GM18508 (cell line): ENCODE measurements at regions not wholly inside any gene's neighbourhood (a gene's known extent, or its start where the extent isn't known, plus 50 kb on each side); places are given as distances from the start of the nearest gene placed in this dataset.

Source experiments
- ATAC-seq: cut with Tn5 transposase; IDR thresholded peaks from one replicate; pipeline ENCODE4 v1.9.1; 2021; ENCODE audit warnings: moderate number of reproducible peaks; ENCODE audit not compliant: insufficient read depth, unreplicated experiment

DNA sequence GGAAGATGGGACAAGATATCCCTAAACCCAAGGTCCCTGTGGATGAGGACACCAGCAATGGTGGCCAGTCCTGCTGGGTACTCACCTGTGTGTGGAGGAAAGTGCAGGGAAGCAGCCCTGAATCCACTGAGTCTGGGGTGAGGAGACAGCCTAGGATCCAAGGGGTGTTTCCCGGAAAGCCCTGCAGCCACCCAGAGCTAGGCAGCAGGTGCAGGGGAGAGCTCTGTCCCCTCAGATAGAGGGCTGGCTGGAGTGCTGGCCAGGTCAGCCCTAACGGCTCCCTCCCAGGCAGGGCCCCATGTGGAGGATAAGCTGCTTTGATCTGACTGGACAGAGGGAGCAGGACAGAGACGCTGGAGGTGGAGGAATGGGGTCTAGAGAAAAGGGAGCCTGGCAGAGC is 344.7 kb upstream of the IRX4 start:
- no peak for ATAC-seq

DNA sequence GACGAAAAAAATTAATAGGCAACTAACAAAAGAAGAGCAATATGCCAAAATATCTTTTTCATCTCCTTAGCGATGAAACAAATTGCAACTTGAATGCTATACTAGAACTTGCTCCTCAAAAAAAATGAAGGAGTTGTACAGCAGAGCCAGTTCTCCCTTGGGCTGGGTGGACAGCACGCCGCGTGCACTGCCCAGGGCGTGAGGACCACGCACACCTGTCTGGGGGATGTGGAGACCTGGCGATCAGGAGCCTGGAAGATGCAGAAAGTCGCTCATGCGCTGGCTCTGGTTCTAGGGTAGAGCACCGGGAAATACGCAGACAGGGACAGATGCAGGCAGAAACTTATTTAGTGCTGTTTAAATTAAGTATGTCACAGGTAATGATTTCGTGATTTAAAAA is 342.0 kb upstream of the IRX4 start:
- ATAC-seq, result no peak

DNA sequence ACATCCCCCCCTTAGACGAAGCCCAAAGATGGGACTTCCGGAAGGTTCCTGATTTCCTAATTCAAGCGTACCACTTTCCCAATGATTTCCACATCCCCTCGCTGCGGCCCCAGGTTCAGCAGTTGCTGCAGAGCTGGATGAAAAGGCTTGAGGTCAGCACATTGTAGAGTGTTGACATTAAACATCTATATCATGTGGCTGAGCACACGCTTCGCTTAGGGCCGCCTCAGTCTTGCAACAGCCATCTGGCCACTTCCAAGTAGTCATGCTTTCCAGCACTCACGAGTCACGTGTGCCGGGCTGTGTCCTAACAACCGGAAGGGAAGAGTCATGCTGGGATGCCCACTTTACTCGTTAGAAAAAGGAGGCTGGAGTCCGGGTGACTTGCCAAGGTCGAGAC is 340.6 kb upstream of the IRX4 start:
- ATAC-seq, result no peak

DNA sequence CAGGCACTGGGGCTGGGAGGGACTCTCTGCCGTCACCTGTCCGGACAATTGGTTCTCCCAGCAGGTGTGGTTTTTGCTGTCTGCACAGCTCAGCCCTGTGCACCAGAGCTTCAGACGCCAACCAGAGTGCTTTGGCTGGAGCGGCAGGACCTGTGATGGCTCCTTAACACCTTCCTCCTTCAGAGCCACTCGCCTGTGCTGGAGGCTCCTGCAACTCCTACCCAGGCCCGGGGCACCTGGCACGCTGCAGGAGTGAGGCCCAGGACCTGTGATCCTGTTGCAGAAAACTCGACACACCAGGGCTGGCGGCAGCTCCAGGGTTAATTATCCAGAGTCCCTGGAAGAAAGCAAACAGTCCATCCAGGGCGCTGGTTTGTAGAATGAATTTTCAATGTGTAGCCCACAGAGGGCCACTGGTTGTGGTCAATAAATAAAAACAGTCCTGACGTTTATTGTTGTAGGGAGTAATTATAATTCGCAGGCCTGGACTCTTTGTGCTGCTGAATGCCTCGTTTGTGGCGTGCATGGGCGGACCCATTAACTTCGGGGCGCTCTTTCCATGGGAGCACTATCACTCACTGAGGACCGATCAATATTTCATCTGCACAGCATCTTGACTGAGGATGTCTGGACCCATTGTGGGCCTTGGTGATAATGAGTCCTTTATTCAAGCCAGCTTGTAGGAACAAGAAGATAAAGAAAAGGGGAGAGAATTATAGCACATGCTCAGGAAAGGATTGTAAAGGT is 339.7 kb upstream of the IRX4 start:
- no peak for ATAC-seq

DNA sequence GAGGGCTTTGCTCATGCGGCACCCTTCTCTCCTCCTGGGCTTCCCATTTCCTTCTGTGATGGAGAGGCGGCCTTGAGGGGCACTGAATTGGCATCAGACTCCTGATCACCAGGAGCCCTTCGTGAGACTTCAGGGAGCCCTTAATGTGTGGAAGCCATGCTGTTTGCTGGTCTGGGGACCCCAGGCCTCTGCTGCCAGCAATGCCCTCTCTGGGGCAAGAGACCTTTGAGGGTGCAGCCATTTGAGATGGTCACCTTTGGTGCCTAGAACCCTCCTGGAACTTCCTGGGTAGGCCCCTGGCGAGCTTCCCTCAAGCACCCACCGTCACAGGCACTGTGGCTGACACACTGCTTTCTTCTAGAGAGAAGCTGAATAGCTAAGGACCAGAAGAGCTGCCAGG is 338.7 kb upstream of the IRX4 start:
- ATAC-seq, result no peak

DNA sequence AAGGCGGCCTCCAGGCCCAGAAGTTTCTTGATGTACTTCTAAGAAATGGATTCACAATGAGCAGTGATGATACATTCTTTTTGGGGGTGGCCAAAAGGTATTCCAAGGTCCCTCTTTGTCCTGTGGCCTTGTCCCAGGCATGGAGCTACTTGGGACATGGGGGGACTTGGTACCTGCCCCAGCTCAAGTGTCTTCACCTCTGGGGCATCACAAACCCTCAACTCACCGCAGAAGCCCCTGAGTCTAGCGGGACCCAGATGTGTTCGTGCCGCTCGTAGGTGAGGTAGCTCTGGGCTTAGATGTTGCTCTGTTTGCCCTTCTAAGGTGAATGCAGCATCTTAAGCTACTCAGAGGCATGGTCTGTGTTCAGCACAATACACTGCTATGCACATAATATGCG is 338.0 kb upstream of the IRX4 start:
- no peak for ATAC-seq

DNA sequence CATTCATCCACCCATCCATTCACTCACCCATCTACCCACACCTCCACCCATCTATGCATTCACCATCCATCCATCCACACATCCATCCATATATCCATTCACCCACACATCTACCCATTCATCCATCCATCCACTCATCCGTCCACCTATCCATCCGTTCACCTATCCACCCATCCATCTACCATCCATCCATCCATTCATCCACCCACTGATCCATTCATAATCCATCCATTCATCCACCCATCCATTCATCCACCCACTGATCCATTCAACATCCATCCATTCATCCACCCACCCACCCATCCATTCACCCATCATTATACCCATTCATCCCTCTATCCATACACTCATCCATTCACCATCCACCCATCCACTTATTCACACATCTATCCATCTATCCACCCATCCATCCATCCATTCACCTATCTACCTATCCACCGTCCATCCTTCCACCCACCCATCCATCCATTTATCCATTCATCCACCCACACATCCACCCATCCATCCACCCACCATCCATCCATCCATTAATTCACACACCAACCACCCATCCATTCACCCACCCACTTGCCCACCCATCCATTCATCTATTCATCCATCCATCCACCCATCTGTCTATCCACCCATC is 336.5 kb upstream of the IRX4 start:
- ATAC-seq, result no peak

DNA sequence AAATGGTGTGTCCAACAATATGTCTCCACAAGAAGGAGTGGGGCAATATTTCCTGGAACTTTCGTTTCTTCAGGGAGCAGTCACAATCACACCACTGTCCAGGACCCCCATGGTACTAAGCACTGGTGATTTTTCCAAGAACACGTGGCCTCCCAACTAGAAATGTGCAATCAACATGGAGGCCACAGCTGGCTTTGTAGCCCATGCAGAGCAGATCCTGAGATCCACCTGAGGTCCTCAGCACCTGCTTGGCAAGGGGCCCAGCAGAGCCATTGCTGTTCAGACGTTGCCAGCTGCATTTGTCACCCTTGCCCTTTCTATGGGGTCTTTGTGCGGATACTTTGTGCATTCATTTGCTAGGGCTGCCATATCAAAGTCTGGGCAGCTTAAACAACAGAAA is 334.5 kb upstream of the IRX4 start:
- ATAC-seq, result no peak

DNA sequence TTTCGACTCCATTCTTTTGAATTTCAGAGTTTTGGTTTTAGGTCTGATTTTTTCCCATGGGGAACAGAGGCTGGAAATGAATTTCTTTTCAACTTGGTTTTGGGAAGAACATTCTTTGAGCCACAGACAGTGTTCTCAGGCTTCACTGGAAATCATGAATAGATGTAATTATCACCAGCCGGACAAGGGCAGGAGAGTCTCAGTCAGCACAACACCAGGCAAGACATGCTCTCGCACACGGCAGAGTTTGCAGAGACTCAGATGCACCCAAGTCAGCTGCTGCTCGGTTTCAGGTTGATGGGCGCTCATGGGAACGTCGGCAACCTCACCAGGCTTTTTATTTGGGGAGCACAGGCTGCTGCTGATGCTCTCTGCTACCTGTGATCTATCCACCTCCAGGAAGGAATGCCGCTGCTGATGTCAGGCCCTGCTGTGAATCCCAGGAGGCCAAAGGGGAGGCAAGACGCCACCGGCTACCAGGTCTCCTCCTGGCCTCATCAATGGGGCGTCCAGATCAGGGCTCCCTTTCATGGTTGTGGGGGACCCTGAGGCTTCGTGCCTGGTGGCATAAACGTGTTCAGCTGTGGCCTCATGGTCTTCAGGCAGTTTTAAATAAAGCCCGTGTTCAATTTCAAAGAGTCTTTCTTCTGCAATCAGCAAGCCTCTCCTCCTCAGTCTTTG is 332.3 kb upstream of the IRX4 start:
- no peak for ATAC-seq

DNA sequence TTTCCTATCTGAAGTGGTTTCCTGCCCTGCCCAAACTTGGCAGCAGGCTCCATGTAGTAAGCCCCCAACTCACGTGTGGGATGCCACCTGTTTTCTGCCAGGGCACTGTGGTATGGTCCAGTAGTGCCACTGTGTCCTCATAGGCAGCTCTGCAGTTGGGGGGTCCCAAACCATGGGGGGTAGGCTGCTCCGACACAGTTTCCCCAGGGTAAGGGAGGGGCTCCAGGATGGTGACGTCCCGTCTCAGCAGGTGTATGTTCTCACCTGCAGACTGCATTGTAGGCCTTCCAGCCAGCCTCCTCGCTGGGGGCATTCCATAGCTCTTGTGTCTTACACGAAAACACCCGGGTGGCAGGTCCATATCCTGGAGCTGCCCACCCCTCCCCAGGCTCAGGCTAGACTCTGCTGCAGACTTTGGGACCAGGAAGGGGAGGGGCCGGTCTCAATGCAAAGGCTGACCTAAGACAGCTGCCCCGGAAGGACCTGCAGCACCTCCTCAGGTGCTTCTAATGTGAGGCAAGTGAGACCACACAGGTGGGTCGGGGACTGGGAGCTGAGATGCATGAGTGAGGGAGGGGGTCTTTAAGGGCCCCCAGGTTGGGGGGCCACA is 330.5 kb upstream of the IRX4 start:
- no peak for ATAC-seq

DNA sequence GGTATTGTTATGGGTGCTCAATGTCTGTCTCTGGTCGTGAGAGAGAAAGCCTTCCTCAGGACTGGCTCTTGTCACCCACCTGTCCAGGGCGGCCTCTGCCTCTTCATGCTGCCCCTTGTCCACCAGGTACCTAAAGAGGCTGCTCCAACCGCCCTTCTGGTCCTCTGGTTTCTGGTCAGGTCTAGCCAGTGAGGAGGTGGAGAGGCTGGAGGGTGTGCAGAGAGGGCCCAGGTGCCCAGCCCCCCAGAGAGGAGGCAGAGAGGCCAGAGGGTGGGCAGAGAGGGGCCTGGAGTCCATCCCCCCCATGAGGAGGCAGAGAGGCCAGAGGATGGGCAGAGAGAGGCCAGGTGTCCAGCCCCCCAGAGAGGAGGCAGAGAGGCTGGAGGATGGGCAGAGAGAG is 329.8 kb upstream of the IRX4 start:
- no peak for ATAC-seq

DNA sequence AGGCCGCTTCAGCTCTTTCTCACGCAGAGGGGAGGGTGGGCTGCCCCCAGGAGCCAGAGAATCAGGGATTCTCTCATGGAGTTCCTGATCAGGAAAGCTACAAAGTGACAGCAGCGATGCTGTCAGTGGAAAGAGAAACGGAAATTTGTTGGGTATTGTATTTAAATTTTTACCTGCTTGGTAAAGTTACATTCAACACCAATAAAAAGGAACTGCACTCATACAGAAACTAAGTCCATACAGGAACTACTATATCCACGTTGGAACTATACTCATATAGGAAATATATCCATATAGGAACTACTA is 325.5 kb upstream of the IRX4 start:
- no peak for ATAC-seq

DNA sequence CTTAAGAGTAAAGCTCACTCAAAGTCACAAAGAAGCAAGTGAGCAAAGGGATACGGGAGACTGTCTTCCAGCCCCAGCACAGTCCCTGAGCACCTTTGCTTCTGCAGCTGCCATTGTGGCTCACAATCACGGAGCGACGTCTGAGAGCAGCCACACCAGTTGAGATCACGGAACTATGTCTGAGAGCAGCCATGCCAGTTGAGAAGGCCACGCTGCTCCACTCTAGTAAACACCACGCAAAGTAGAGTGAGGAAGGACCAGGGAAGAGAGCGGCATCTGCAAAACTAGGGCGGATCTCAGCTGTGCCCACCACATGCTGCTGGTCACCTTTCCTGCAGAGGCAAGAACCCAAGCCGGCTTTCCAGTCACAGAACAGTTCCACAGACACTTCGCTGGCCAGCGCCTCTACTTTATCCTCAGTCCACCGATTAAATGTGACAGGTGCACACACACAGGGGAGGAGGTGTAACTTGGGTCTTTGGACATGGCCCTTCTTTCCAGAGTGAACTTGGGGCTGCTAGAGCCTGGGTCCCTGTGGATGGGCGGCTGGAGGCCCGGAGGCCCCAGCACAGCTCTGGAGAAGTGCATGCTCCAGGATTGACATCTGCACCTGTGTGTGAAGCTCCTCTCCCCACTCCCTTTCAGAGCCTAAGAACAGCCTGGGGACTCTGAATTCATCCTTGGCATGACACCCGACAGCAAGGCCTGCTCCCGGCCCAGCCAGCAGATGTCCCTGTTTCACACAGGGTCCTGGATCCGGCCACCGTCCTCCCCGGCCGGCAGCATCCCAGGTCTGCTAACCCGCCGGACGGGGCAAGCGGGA is 324.9 kb upstream of the IRX4 start:
- no peak for ATAC-seq

DNA sequence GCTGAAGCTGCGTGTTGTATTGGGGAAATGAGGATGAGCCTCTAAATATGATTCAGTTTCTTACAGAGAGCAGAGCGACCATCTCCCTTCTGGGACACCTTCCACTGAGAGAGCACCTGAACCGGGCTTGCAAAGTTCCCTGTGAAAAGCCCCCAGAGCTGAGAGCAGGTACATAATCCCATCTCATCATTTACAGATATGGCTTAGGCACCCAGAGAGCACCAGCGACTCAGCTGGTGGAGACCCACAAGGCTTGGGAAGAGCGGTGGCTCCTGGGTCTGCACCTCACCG is 324.3 kb upstream of the IRX4 start:
- no peak for ATAC-seq

DNA sequence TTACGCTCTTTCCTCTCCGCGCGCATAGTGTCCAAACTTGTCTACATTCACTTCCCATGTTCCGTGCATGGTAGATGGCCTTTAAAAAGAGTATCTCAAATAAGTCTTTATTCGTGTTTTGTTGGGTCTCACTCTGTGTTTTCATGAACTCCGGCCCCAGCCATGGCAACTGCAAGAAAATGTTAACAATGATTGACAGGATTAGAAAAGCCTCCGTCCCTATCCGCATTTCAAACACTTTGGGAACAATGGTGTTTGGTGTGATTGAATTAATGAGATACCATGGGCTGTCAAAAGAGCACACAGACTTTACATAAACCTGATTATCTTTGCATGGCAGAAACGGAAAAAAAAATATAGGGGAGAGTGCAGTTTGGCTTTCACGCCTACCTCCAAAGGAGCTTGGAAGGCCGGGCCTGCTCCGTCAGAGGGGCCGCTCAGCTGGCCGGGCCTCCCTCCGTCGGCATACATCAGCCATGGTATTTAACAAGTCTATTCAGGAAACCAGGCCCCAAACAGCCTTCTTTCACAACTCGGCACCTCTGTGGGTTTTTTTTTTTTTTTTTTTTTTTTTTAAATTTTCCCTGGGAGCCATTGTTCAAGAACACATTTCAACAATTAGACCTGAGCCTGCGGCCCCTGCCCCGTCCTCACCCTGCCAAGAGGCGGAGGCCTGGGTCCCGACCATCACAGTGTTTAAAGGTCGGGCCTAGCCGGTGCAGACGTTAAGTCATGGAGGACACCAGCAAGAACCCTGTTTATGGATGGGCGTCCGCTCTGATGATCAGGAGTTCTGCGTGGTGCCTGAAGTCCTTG is 323.8 kb upstream of the IRX4 start:
- ATAC-seq, result no peak

DNA sequence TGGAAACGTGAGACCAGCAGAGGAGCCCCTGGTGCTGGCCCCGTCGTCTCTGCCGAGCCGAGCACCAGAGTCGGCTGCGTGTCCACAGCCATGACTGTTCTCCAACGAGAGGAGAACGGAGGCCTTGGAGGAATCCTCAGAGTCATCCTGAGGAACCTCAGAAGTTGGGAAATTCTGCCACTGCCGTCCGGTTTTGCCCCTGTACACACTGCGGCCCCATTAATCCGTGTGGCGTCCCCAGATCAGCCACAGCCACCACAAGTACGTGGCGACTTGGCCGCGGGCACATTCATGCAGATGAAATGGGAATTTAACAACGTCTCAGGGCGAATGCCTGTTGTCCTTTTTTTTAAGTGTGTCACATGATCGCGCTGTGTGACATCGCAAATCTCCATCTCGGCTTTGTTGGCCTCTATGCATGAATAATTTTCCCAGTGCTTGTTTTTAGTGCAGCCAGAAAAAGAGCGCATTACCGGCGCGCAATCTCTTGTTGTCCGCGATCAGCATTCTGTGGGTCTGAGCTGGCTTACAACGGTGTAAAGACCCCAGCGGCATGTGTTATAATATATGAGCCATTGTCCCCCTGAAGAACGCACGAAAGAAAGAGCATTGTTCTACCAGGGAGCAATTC is 323.0 kb upstream of the IRX4 start:
- ATAC-seq, result no peak

DNA sequence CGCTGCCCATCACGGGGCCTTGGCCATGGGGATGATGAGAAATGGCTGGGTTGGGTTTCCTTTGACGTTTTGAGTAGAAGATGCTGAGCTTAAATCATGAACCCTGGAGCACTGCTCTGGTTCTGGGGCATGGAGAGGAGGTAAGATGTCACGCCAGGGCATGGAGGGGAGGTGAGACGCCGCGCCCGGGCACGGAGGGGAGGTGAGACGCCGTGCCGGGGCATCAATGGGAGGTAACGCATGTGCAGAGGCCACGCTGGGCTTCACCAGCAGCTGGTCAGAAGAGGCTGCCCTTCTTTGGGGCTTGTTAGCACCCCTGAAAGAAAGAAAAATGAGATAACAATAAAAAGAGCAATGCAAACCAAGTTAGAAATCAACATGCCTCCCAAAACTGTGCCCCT is 322.5 kb upstream of the IRX4 start:
- ATAC-seq, result no peak

DNA sequence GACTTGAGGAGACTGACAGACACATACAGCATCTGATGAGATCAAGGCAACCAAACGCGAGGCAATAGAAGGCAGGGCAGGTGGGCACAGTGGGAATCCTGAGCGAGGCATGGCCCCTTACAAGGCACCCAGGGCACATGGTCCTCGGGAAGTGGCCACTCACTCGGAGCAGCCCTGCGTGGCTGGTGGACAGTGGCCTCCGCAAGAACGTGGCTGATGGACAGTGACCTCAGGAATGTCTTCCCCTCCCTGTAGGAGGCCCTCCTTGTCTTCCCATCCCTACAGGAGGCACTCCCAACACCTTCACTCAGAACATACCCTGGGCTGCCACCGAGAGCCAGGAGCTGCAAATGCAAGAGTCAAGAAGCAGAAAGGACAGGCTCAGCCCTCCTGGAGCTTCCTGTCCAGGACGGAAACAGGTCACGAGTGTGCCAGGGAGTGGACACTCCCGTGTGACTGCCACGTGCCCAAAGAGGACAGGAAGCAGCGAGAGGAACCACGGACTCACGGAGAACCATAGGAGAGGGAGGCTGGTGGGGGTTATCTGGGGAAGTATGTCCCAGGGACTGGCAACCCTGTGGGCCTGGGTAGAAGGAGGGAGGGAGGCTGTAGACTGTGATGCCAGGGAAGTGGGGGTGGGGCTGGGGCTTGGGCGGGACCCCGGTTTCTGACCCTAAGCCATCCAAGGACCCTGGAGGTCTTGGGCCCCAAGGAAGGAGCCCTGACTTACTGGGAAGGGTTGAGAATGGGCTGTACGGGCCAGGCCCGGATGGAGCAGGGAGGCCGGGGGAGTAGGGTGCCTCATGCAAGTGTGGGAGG is 321.9 kb upstream of the IRX4 start:
- no peak for ATAC-seq

DNA sequence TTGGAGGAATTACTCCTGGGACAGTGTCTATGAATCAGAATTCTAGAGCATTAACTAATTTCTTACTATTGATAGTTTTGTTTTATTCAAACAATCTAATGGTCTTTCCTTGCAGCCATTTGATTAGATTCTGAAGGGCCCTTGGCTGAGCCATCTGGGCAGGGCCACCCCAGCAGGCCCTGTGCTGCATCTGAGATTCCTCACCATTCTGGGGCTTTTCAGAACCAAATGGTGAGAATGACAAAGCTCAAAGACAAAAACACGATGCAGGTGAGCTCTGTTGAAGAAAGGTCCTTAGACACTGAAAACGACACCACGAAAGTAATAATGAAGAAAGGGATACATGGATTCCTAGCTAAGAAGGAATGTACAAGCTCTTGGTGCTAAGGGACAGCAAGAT is 321.0 kb upstream of the IRX4 start:
- no peak for ATAC-seq
